ENCODE measurements at regions not wholly inside any gene's neighbourhood (a gene's known extent, or its start where the extent isn't known, plus 50 kb on each side); places are given as distances from the start of the nearest gene placed in this dataset.

DNA sequence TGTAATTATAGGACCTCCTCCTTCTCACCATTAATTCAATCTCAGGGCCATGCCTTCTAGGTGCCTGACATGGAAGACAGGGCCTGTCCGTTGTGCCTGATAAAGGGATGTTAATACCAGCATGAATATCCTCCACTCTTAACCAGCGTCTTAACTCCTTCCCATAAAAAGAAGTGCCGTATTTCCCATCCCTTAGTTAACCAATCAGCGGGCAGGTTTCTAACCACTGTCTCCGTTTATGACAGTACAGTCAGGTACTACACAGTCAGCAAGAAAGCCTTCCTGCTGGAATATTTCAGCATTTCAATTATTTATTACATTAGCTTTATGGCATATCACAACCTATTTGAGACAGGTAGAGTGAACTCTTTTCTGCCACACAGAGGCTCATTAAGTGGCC lies 308.6 kb upstream of the FZD8 start:
- DNase-seq (ENCODE audit: low read depth): no peak
- H3K4me3 ChIP-seq (ENCODE audit: low read depth, low read length): no peak overlapping the region
- TF ChIP-seq CTCF (IDR thresholded peaks at IDR 0.05; ENCODE audit: low read depth, low read length, missing control alignments): no peak

GRCh38 chr10:35950226-35950625 lies 308.1 kb upstream of the FZD8 start:
- no peak overlapping the region for H3K4me3 ChIP-seq (ENCODE audit: low read depth, low read length)
- DNase-seq (ENCODE audit: low read depth): no peak
- no peak for TF ChIP-seq CTCF (IDR thresholded peaks at IDR 0.05; ENCODE audit: low read depth, low read length, missing control alignments)

DNA sequence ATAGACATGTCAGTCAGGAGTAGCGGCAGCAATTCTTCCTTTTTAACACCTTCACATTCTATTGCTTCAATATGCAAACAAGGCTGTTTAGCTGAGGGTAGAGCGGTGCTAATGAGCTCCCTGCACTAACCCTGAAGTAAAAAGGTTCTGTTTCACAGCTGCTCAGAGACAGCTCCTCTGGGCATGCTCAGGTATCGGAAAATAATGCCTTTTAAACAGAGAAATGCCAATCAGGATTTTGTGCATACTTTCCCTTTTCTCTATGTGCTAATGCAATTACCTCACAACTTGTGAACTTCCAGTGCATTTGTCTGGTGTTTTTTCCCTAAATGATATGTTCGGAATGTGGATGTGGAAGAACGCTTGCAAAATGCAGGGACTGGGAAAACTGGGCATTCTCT lies 307.7 kb upstream of the FZD8 start:
- no peak for TF ChIP-seq CTCF (IDR thresholded peaks at IDR 0.05; ENCODE audit: low read depth, low read length, missing control alignments)
- DNase-seq (ENCODE audit: low read depth): no peak
- no peak overlapping the region for H3K4me3 ChIP-seq (ENCODE audit: low read depth, low read length)

GRCh38 chr10:35946556-35946955 lies 304.5 kb upstream of the FZD8 start:
- DNase-seq (ENCODE audit: low read depth): no peak
- TF ChIP-seq CTCF (IDR thresholded peaks at IDR 0.05; ENCODE audit: low read depth, low read length, missing control alignments): no peak
- no peak overlapping the region for H3K4me3 ChIP-seq (ENCODE audit: low read depth, low read length)

DNA sequence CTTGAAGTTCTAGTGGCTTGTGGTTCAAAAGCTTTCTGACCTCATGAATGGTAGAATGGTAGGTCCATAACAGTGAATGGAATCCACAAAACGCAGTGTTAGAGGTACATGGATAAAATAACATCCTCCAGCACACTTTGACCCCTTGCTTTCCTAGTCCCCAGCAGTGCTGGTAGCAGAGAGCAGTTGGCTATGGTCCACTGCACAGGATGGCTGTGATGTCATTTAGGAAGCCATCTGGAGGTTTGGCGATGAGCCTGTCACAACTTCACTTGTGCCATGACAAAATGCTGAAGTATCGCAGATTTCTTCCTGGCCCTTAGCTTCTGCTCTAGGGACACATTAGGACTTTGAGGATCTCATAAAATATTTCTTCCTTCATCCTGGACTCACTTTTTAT lies 300.0 kb upstream of the FZD8 start:
- no peak overlapping the region for H3K4me3 ChIP-seq (ENCODE audit: low read depth, low read length)
- TF ChIP-seq CTCF (IDR thresholded peaks at IDR 0.05; ENCODE audit: low read depth, low read length, missing control alignments): no peak
- DNase-seq (ENCODE audit: low read depth): no peak

GRCh38 chr10:35940141-35941041 lies 298.3 kb upstream of the FZD8 start:
- no peak for TF ChIP-seq CTCF (IDR thresholded peaks at IDR 0.05; ENCODE audit: low read depth, low read length, missing control alignments)
- DNase-seq (ENCODE audit: low read depth): no peak
- no peak overlapping the region for H3K4me3 ChIP-seq (ENCODE audit: low read depth, low read length)

DNA sequence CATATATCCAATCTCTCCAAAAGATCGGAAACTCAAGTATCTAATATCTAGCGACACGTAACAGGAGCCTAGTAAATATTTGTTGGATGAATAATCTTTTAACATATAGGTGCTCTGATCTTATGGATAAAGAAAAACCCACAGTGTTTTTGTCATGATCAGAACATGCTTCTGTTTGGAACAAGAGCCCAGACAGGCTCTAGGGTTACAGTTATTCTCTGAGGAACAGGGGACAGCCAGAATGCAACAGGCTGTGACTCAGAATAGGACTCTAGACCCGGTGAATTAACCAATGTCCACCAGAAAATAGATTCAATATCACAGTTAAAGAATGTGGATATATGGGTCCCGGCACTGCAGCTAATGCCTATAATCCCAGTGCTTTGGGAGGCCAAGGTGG lies 296.1 kb upstream of the FZD8 start:
- DNase-seq (ENCODE audit: low read depth): no peak
- no peak for TF ChIP-seq CTCF (IDR thresholded peaks at IDR 0.05; ENCODE audit: low read depth, low read length, missing control alignments)
- H3K4me3 ChIP-seq (ENCODE audit: low read depth, low read length): no peak overlapping the region
